ENCODE measurements at regions not wholly inside any gene's neighbourhood (a gene's known extent, or its start where the extent isn't known, plus 50 kb on each side); places are given as distances from the start of the nearest gene placed in this dataset.

GRCh38 chr11:45054956-45055355 lies 91.5 kb upstream of the PRDM11 start:
- intact Hi-C loops (cut with micrococcal nuclease) = no loop called here
- CTCF ChIA-PET = interaction anchor here (0.7 kb wide), 1 partner anchor 696 kb away, joined by 3 read pairs; no protein-coding TSS in a partner anchor
- no peak overlapping the region for H3K27ac Mint-ChIP-seq

GRCh38 chr11:45056529-45056928 lies 89.9 kb upstream of the PRDM11 start:
- no peak overlapping the region for H3K27ac Mint-ChIP-seq
- no peak for DNase-seq
- intact Hi-C loops (cut with micrococcal nuclease) = no loop called here
- CTCF ChIA-PET = interaction anchor here (1.3 to 1.4 kb wide), 2 partner anchors 11 to 49 kb away, joined by 3 to 5 read pairs; no protein-coding TSS in a partner anchor
- H3K4me1 Mint-ChIP-seq (ENCODE audit: low read depth) = no peaks in the 10 kb centered on the region
- no peaks in the 10 kb centered on the region for H3K36me3 Mint-ChIP-seq (ENCODE audit: low read depth)
- no peaks in the 10 kb centered on the region for H3K27me3 Mint-ChIP-seq (ENCODE audit: low read depth)
- H3K9me3 Mint-ChIP-seq = no peaks in the 10 kb centered on the region
- no peak overlapping the region for H3K4me3 Mint-ChIP-seq

More at GRCh38 chr11:45054956-45055355, 91.5 kb upstream of the PRDM11 start:
- Mint-ChIP-seq H3K9me3 (no peaks in the 10 kb centered on the region), H3K27me3 (ENCODE audit: low read depth) (no peaks in the 10 kb centered on the region), H3K4me3 (no peak overlapping the region), H3K4me1 (ENCODE audit: low read depth) (no peaks in the 10 kb centered on the region), H3K36me3 (ENCODE audit: low read depth) (no peaks in the 10 kb centered on the region)
- no peak for DNase-seq

GRCh38 chr11:45057938-45058646 lies 88.3 kb upstream of the PRDM11 start:
- H3K27me3 Mint-ChIP-seq (ENCODE audit: low read depth) = no peaks in the 10 kb centered on the region
- no peaks in the 10 kb centered on the region for H3K9me3 Mint-ChIP-seq
- no peaks in the 10 kb centered on the region for H3K36me3 Mint-ChIP-seq (ENCODE audit: low read depth)
- CTCF ChIA-PET = no interaction called here
- intact Hi-C loops (cut with micrococcal nuclease) = no loop called here
- no peak for DNase-seq
- H3K4me3 Mint-ChIP-seq = no peak overlapping the region
- no peaks in the 10 kb centered on the region for H3K4me1 Mint-ChIP-seq (ENCODE audit: low read depth)
- H3K27ac Mint-ChIP-seq = no peak overlapping the region

GRCh38 chr11:45058647-45058950 lies 87.8 kb upstream of the PRDM11 start:
- Mint-ChIP-seq H3K9me3 (no peaks in the 10 kb centered on the region), H3K27ac (no peak overlapping the region), H3K36me3 (ENCODE audit: low read depth) (no peaks in the 10 kb centered on the region), H3K4me3 (no peak overlapping the region), H3K4me1 (ENCODE audit: low read depth) (no peaks in the 10 kb centered on the region), H3K27me3 (ENCODE audit: low read depth) (no peaks in the 10 kb centered on the region)
- CTCF ChIA-PET = no interaction called here
- intact Hi-C loops (cut with micrococcal nuclease) = no loop called here
- DNase-seq = no peak

DNA sequence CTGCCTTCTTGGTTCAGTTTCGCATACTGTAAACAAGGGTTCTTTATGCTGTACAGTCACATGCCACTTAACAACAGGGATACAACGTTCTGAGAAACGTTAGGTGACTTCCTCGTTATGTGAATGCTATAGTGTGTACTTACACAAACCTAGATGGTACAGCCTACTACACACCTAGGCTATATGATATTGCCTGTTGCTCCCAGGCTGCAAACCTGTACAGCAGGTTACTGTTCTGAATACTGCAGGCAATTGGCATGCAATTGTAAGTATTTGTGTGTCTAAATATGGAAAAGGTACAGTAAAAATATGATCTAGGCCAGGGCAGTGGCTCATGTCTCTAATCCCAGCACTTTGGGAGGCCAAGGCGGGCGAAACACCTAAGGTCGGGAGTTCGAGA lies 85.7 kb upstream of the PRDM11 start:
- CTCF ChIA-PET = interaction anchor here (0.7 to 1.5 kb wide), 2 partner anchors 30 to 43 kb away, joined by 3 read pairs; no protein-coding TSS in a partner anchor
- Mint-ChIP-seq H3K27me3 (ENCODE audit: low read depth) (no peaks in the 10 kb centered on the region), H3K36me3 (ENCODE audit: low read depth) (no peaks in the 10 kb centered on the region), H3K4me3 (no peak overlapping the region), H3K4me1 (ENCODE audit: low read depth) (no peaks in the 10 kb centered on the region), H3K27ac (no peak overlapping the region), H3K9me3 (no peaks in the 10 kb centered on the region)
- no peak for DNase-seq
- intact Hi-C loops (cut with micrococcal nuclease) = no loop called here

GRCh38 chr11:45061641-45062040 lies 84.8 kb upstream of the PRDM11 start:
- H3K4me1 Mint-ChIP-seq (ENCODE audit: low read depth) = no peaks in the 10 kb centered on the region
- no peak overlapping the region for H3K27ac Mint-ChIP-seq
- DNase-seq = no peak
- intact Hi-C loops (cut with micrococcal nuclease) = no loop called here
- H3K9me3 Mint-ChIP-seq = no peaks in the 10 kb centered on the region
- H3K36me3 Mint-ChIP-seq (ENCODE audit: low read depth) = no peaks in the 10 kb centered on the region
- no peaks in the 10 kb centered on the region for H3K27me3 Mint-ChIP-seq (ENCODE audit: low read depth)
- CTCF ChIA-PET = interaction anchor here (1.1 to 1.5 kb wide), 2 partner anchors 42 to 133 kb away, joined by 3 read pairs; no protein-coding TSS in a partner anchor
- no peak overlapping the region for H3K4me3 Mint-ChIP-seq

GRCh38 chr11:45062115-45062514 lies 84.3 kb upstream of the PRDM11 start:
- Mint-ChIP-seq H3K4me1 (ENCODE audit: low read depth) (no peaks in the 10 kb centered on the region), H3K27ac (no peak overlapping the region), H3K36me3 (ENCODE audit: low read depth) (no peaks in the 10 kb centered on the region), H3K9me3 (peaks cover 2% of the 10 kb centered on the region), H3K27me3 (ENCODE audit: low read depth) (no peaks in the 10 kb centered on the region), H3K4me3 (no peak overlapping the region)
- intact Hi-C loops (cut with micrococcal nuclease) = no loop called here
- DNase-seq = no peak
- CTCF ChIA-PET = interaction anchor here (1.1 to 1.5 kb wide), 2 partner anchors 42 to 134 kb away, joined by 3 read pairs; no protein-coding TSS in a partner anchor

DNA sequence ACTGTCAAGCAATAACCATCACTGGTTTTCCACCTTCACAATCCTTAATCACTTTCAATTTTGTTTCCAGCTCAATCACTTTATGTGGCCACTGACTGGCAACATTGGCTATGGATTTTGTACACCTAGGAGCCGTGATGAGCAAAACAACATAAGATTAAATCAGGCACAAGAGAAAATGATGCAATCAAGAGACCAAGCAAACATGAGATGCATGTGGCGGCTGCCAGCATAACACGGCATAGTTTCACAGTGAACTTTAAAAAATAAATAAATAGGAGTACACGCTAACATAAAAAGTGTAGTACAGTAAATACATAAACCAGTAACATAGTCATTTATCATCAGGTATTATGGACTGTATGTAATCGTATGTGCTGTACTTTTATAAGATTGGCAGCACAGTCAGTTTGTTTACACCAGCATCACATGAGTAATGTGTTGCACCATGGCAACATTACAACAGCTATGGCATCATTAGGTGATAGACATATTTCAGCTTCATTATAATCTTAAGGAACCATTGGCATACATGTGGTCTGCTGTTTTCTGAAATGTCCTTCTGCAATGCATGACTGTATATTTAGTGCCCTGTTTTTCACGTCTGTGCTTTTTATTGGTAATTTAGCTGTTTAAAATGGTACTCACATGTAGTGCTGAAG lies 83.3 kb upstream of the PRDM11 start:
- H3K4me1 Mint-ChIP-seq (ENCODE audit: low read depth) = no peaks in the 10 kb centered on the region
- CTCF ChIA-PET = interaction anchor here (0.6 to 1.4 kb wide), 4 partner anchors 29 to 135 kb away, joined by 3 to 5 read pairs (median 4); no protein-coding TSS in a partner anchor
- H3K36me3 Mint-ChIP-seq (ENCODE audit: low read depth) = no peaks in the 10 kb centered on the region
- intact Hi-C loops (cut with micrococcal nuclease) = no loop called here
- DNase-seq = no peak
- H3K4me3 Mint-ChIP-seq = no peak overlapping the region
- no peaks in the 10 kb centered on the region for H3K27me3 Mint-ChIP-seq (ENCODE audit: low read depth)
- H3K27ac Mint-ChIP-seq = no peak overlapping the region
- H3K9me3 Mint-ChIP-seq = peaks cover 2% of the 10 kb centered on the region

DNA sequence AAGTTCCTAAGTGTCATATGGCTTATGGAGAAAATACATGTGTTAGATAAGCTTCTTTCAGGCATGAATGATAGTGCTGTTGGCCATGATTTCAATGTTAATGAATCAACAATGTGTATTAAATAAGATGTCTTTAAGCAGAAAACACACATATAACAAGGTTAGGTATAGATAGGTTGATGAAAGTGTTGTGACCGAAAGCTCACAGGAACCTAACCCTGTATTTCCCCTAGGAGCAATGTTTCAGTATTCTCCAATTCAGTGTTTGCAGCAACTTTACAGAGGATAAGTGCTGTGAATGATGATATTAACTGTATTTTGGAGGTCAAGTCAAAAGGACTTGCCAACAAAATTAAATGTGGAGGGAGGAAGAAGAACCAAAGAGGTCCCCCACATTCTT lies 82.8 kb upstream of the PRDM11 start:
- DNase-seq = no peak
- Mint-ChIP-seq H3K4me1 (ENCODE audit: low read depth) (no peaks in the 10 kb centered on the region), H3K27me3 (ENCODE audit: low read depth) (no peaks in the 10 kb centered on the region), H3K36me3 (ENCODE audit: low read depth) (no peaks in the 10 kb centered on the region), H3K4me3 (no peak overlapping the region), H3K9me3 (peaks cover 2% of the 10 kb centered on the region), H3K27ac (no peak overlapping the region)
- intact Hi-C loops (cut with micrococcal nuclease) = no loop called here
- CTCF ChIA-PET = interaction anchor here (0.9 to 1.4 kb wide), 3 partner anchors 30 to 136 kb away, joined by 3 to 4 read pairs (median 3); no protein-coding TSS in a partner anchor

DNA sequence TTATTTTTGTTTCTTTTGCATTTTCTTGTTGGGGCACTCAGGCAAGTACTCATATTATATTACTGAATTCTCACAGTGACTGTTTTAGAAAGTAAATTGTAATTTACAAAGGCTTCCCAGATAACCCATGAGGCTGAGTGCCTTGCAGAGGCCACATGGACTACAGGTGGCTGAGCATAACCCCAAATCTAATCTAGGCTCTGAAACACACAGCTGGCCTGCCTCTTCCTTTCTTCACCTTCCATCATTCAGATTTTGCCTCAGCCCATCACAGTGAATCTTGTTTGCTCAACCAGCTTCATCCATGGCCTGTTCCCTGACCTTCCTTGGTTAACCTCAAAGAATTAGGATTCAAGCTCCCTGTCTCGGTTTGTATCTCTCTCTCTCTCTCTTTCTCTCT lies 78.5 kb upstream of the PRDM11 start:
- CTCF ChIA-PET = interaction anchor here (0.9 to 2.1 kb wide), 2 partner anchors 37 to 43 kb away, joined by 4 to 6 read pairs; no protein-coding TSS in a partner anchor
- no peak for DNase-seq
- peaks cover 2% of the 10 kb centered on the region for H3K9me3 Mint-ChIP-seq
- intact Hi-C loops (cut with micrococcal nuclease) = no loop called here
- H3K27ac Mint-ChIP-seq = no peak overlapping the region
- no peaks in the 10 kb centered on the region for H3K27me3 Mint-ChIP-seq (ENCODE audit: low read depth)
- H3K4me3 Mint-ChIP-seq = no peak overlapping the region
- peaks cover 2% of the 10 kb centered on the region for H3K4me1 Mint-ChIP-seq (ENCODE audit: low read depth)
- no peaks in the 10 kb centered on the region for H3K36me3 Mint-ChIP-seq (ENCODE audit: low read depth)

GRCh38 chr11:45071232-45071631 lies 75.2 kb upstream of the PRDM11 start:
- no peaks in the 10 kb centered on the region for H3K27me3 Mint-ChIP-seq (ENCODE audit: low read depth)
- no peak overlapping the region for H3K4me3 Mint-ChIP-seq
- H3K27ac Mint-ChIP-seq = no peak overlapping the region

GRCh38 chr11:45073685-45074141 lies 72.7 kb upstream of the PRDM11 start:
- H3K36me3 Mint-ChIP-seq (ENCODE audit: low read depth) = no peaks in the 10 kb centered on the region

More at GRCh38 chr11:45071232-45071631, 75.2 kb upstream of the PRDM11 start:
- no peaks in the 10 kb centered on the region for H3K36me3 Mint-ChIP-seq (ENCODE audit: low read depth)
- intact Hi-C loops (cut with micrococcal nuclease) = no loop called here
- DNase-seq = no peak
- CTCF ChIA-PET = no interaction called here
- H3K4me1 Mint-ChIP-seq (ENCODE audit: low read depth) = peaks cover 11% of the 10 kb centered on the region
- H3K9me3 Mint-ChIP-seq = peaks cover 2% of the 10 kb centered on the region

More at GRCh38 chr11:45073685-45074141, 72.7 kb upstream of the PRDM11 start:
- H3K27me3 Mint-ChIP-seq (ENCODE audit: low read depth) = no peaks in the 10 kb centered on the region
- intact Hi-C loops (cut with micrococcal nuclease) = no loop called here
- H3K4me3 Mint-ChIP-seq = no peak overlapping the region
- H3K4me1 Mint-ChIP-seq (ENCODE audit: low read depth) = peaks cover 11% of the 10 kb centered on the region
- no peaks in the 10 kb centered on the region for H3K9me3 Mint-ChIP-seq
- CTCF ChIA-PET = interaction anchor here (1.4 to 1.5 kb wide), 3 partner anchors 30 to 146 kb away, joined by 4 to 7 read pairs (median 4); partner anchors contain the start of gene TP53I11
- peak; percentile 44 for DNase-seq
- H3K27ac Mint-ChIP-seq = no peak overlapping the region

All from activated naive CD4-positive, alpha-beta T cell treated with anti-CD3 and anti-CD28 coated beads for 36 hours (primary cell).